ENCODE measurements at regions not wholly inside any gene's neighbourhood (a gene's known extent, or its start where the extent isn't known, plus 50 kb on each side); places are given as distances from the start of the nearest gene placed in this dataset.

DNA sequence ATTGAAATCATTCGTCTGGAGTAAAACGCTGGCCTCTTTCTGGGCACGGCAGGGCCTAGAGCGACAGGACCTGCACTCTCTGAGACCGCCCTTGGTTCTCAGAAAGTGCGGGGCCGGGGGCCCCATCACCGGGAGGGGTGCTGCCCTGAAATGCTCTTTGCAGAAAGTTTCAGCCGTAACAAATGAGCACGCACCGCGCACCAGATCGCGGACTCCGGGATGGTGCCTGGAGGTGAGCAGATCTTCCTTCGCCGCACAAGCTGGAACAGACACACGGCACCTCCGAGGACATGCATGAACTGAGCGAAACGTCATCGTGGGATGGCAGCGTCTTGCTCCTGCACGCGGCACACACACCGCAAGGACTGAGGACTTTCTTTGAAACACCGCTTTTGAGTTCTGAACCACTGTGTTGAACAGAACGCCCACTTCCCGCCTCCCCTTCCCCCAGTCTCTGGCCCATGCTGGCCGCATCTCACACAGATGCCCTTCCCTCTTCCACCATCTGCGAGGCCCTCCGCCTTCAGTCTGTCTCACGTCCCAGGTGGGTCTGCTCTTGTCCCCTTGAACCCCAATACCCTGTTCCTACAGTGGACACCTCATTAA is 538.7 kb upstream of the MGMT start:
- no peak for DNase-seq (ENCODE audit: low read depth)

DNA sequence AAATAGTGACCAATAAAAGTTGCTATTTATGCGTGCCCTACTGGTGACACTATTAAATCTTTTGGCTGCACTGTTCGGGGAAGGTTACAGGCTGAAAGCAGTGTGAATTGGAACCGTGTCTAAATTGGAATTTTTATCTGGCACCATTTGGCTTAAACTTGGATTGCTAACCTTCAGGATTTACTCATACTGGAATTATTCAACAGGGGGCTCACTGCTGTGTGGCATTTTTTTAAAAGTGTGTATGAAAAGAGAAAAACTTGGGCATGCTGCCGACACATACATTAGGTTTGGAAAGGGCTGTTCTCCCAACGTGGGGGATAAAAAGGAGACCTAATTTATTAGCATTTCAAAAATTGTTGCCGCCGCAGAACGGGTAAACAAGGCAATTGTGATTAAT is 537.9 kb upstream of the MGMT start:
- no peak for DNase-seq (ENCODE audit: low read depth)

DNA sequence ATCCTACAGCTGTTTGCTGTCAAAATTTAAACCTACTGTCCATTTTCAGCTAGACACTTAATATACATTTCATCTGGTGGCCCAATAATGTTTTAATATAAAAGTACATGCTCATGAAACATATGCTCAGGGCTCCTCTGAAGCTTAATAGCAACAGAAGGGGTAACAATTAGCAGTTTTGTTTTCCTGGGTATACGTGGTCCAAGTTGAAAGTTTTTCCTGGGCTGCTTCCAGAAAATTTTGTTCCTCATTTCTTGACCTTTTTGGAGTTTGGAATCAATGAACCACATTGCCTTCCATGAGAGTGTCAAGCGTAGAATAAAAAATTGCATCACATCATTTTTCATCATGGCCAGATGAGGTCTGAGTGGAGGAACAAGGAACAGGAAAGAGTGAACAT is 537.3 kb upstream of the MGMT start:
- no peak for DNase-seq (ENCODE audit: low read depth)

DNA sequence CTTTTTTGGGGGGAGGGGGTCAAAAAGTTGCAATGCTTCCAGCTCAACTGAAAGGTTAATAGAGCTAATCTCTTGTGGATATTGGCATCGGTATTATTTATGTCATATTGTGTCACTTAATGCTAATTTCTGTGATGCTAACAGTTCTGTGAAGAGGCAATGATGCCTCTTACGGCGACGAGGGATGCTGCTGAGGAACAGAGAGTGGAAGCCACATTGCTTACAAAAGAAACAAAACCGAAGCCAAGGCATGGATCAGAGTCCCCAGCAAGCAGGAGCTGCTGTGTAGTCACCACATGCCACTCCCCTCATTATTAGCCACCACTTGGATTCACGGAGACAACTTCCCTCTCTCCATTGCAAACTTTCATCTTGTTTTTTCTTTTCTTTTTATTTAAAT is 536.5 kb upstream of the MGMT start:
- DNase-seq (ENCODE audit: low read depth) = no peak

DNA sequence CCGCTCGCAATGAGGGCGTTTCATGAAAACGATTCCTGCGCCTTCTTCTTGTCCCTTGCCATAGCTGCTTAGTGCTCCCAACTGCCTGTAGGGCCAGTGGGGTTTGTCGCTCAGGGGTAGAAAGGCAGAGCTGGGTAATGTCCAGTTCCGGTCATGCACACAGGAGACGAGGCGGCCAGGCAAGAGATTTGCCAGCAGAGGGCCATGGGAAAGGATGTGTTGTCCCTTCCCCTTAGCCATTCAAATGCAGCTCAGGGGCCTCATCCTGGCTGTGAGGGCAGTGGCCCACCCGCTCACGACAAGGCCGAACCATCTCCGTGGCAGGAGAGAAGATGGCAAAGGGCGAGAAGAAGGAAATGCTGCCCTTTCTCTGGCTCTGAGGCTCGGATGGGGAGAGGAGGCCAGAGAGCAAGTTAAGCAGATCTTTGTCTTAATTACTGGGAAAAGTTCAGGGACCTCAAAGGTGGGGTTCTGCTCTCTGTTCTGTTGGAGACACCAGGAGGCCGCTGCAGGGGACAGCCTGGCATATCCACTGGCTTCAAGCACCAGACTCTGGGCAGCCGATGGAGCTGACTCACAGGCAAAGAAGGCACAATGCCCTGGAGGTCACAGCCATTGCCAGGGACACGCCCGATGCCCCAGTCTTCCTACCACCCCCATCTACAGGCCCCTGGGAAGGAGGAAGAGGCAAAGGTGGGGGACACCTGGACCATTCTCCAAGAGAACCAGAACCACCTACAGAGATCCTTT is 534.8 kb upstream of the MGMT start:
- DNase-seq (ENCODE audit: low read depth) = no peak

DNA sequence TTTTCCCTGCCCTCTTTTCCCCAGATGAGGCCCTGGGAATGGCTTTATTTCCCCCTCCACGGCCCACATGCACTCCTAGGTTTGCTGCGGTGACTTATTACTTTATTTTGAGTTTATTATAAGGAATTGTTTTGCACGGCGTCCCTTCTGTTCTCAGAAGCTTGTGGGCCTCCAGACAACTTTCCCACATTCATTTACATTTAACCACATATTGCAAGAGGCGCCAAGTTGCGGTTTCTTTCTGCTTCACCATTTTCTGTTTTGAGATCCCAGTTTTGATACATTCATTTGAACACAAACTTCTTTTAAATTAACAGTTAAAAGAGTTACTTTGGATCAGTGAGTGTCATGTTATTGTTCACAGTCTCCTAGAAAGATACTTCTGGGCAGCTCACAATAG is 532.5 kb upstream of the MGMT start:
- DNase-seq (ENCODE audit: low read depth) = no peak

DNA sequence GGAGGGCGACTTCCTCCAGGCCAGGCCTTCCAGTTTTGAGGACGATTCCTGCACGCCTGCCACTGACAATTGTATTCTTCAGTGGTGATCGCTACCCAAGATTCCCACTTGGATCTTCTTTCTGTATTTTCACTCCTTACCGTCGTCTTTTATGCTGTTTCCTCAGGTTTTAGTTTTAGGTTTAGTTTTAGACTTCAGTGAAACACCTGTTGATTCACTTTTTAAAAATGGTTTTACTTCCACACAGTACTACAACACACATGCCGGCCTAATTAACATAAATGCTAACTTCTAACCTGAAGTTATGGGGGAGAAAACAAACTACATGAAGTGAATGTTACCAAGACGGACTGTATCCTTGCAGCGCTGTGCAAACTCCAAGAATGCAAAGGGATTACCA is 530.6 kb upstream of the MGMT start:
- DNase-seq (ENCODE audit: low read depth) = no peak

DNA sequence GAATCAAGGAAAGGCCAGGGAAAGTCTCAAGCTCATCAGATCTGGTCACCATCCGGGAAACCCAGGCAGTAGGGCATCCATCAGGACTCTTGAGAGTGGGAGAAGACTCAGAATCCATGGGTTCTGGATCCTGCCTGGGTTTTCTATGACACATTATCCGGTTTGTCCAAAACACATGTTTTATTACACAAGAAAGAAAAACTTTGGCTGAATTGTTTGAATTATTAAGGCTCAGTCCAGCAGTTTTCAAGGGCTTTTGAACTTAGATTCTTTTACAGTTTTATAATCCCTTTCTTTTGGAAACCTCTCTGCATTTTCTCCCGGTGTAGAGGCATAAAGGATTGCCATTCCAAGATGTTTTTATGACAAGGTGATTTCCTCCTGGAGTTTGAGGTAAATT is 528.5 kb upstream of the MGMT start:
- DNase-seq (ENCODE audit: low read depth) = no peak

DNA sequence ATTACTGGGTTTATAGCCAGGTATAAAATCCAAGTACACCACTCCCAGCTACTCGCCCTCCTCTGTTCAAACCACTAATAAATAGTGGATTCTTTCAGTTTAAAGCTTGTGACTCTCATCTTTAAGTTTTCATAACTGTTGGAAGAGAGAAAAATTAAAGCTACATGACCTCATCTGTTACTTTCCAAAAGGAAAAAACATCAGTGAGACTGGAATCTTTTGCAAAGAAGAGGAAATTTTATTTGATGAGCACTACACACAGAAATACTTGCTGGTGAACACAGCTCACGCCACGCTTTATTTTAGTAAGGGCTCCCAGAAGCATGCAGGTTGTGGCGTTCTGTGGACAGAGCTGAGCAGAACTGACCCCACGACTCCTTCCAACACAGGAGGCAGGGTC is 527.0 kb upstream of the MGMT start:
- no peak for DNase-seq (ENCODE audit: low read depth)

DNA sequence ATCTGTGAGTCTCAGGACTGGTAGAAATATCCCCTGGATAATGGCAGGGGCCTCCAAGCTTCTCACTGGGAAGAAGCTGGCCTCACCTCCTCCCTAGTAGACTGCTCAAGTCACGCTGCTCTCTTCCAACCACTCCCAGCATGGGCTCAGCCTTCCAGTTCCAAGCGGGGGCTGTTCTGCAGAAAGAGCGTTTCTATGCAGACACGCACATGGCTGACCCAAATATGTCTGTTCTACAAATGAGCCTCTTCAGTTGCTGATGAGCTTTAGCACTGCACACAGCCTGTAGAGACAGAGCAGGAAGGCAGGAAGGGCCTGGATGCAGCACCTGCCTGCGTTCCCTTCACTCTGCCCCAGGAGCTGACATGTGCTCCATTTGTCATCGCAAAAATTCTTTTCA is 523.9 kb upstream of the MGMT start:
- DNase-seq (ENCODE audit: low read depth) = no peak

DNA sequence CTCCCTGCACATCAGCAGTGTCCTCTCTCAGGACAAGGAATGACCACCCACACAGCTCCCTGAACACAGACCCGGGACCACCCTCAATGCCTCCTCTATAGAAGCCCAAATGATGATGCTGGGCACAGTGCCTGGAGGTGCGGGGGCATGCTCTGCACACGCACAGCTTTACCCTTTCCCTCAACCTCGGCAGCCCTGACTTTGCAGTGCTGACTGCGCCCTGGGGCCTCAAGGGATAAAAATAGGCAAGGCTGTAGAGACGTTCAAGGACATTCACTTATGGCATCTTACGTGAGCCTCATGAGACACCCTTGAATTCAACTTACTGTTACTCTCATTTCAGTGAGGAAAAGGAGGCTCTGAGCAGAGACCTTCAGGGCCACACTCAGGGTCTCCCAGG is 521.6 kb upstream of the MGMT start:
- no peak for DNase-seq (ENCODE audit: low read depth)

DNA sequence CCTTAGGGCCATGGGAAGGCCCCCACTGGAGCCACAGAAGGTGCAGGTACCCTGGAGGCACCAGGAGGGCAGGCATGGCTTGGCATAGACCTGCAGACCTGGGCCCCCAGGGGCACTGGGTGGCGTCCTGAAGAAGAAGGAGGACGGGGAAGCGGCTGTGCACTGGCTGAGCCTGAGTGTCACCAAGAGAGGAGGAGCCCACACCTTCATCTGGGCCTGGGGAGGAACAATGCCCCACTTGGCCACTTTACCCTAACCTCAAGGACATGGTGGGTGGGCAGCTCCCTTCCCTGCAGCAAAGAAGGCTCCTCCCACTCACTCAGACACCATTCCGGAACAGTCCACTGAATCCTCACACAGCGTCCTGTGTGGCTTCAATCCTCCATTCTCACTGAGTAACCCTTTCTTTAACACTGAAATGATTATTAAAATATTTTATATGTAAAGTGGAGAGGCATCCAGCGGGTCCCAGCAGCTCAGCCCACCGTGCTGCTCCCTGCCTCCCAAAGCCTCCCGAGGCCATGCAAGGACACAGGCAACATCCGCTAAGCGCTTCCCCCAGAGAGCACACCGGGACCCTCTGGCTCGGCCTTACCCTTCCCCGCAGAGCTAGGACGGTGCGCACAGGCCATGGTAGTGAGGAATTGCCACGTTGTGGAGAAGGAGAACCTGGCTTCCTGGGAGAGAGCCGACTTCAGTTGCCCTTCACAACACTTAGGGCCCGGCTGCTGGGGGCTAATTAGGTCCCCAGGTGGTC is 516.7 kb upstream of the MGMT start:
- no peak for DNase-seq (ENCODE audit: low read depth)

DNA sequence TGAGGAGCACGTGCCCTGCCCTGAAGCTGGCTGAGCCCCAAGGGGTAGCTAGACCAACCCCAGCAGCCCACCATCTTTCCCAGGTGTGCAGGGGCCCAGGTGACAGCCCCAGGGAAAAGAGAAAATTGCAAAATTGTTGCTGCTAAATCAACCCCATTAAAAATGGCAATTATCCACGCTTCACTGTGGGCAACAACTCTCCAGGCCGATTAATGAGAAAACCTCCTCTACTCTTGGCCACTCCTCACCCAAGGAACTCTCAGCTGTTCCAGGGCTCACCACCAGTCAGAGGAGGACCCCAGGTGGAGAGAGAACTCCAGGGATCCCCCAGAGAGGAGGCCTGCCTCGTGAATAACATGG is 516.1 kb upstream of the MGMT start:
- DNase-seq (ENCODE audit: low read depth) = no peak

DNA sequence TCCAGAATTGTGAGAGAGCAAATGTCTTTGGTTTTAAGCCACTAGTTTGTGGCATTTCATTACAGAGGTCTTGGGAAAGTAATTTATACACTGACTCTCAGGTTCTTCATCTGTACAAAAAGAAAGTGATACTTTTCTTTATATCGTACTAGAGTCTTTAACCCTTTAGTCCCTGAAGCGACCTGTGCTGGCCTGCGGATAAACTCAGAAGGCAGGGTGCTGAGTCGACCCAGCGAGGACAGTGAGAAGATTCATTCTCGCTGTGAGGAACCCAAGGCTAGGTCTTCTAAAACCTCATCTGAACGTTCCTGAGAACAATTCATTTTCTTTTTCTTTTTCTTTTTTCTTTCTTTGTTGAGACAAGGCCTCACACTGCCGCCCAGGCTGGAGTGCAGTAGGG is 514.2 kb upstream of the MGMT start:
- no peak for DNase-seq (ENCODE audit: low read depth)

DNA sequence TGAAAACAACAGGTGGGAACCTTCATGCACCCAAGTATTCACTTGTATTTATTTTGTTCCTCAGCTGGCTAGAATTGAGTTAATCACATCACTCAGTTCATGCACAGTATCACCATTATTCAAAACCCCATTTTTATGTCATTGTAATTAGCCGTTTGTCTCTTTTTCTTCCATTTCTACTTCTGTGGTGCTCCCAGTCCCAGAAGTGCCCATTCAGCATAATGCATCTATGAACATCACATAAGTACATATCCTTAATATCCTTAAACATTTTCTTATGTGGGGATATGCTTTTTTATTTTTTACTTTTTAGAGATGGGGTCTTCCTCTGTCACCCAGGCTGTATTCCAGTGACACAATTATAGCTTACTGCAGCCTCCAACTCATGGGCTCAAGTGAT is 510.9 kb upstream of the MGMT start:
- no peak for DNase-seq (ENCODE audit: low read depth)

DNA sequence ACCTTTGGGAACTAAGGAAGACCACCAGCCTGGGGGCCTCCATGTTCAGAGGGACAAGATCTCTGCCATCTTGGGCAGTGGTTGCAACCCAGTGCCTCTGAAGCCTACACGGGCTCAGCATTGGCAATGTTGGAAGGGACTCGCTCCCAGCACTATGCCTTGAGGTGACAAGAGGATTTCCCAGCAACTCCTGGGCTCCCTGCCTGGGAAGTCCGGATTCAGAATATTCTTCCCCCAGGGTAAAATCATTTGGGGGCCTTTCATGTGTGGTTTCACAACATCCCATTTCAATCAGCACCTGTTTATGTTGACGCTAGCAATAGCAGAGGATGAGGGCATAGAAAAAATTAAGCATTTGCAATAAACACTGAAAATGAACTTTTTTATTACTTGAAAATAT is 509.8 kb upstream of the MGMT start:
- DNase-seq (ENCODE audit: low read depth) = no peak

DNA sequence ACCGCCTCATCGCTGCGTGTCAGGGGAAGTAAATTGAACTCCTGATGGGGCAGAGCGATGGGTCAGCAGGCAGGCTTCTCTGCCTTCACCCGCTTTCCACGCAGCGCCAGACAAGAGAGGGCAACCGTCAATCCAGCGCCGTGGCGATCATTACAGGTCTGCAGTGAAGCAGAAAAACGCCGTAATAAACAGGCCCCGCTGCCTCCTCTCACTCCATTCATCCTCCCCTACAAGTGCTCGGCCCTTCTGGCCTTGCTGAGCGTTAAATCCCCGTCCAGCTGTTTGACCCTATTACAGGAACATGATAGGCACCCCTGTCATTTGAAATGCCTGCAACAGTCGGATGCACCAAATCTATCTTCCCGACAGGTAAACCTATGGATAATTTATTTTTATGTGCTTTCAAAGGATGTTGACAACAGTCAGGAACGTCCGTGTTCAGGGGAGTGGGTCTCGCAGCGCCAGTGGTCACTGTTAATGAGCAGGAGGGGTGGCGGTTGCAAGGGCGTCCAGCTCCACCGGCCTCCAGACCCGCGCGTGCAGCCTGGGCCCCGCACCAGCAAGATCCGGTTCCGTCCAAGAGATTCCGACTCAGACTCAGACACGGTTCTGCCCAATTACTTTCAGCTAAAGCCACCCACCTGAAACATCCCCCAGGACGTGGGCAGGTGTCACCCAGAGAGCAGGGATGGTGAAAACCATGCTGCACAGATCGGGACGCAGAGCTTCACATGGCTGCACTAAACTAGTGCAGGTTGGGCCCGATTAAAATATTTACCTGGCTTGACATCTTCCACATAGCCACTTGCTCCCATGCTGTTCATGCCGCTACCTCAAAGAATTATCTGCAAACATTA is 508.0 kb upstream of the MGMT start:
- no peak for DNase-seq (ENCODE audit: low read depth)

DNA sequence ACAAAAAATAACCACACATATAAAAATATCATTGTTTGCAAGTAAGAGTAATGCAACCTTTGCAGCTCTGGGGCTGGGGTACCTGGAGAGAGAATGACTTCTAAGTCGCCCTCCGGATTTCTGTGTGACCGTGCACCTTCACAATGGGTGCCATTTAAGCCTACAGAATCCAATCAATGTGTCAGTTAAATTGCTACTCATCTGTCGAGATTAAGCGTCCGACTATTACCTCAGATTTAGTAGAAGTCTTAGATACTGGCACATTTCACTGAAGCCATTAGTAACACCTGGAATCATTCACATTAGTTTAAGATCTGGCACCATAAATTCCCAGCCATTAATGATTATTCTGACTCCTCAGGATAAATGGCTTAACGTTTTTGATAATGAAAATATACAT is 507.3 kb upstream of the MGMT start:
- no peak for DNase-seq (ENCODE audit: low read depth)

DNA sequence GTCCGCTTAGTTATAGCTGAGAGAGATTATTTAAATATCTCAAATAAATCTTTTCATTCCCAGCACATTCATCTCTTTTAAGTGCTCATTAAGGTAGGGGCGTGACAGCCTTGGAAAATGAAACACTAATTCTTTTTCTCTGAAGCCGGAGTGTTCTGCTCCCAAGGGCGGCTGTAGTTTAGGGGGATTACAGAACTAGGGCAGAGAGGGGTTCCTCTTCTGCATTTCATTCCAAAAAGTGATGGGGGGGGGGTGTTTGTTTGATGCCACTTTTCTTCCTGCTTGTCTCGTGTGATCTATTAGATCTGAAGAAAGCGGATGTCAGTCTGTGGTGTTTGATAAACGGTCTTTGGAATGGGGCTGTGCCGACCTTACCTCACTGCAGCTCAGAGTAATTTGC is 506.5 kb upstream of the MGMT start:
- DNase-seq (ENCODE audit: low read depth) = no peak

DNA sequence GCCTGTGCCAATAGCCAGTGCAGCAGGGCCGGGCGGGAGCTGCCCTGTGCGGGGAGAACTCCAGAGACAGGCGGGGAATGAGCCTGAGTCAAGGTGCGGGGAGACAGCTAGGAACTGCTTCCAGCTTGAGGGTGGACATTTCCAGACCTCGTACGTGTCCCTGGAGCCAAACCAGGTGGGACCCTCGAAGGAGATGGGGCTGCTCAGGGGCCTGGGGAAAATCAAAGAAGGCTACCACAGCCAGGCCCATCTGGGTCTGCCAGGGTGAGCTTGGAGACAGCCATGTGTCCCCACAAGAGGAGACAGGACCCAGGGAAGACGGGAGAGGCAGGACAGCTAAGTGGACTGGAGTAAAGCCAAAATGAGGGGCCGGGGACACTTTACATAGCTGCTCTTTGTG is 504.9 kb upstream of the MGMT start:
- DNase-seq (ENCODE audit: low read depth) = no peak

DNA sequence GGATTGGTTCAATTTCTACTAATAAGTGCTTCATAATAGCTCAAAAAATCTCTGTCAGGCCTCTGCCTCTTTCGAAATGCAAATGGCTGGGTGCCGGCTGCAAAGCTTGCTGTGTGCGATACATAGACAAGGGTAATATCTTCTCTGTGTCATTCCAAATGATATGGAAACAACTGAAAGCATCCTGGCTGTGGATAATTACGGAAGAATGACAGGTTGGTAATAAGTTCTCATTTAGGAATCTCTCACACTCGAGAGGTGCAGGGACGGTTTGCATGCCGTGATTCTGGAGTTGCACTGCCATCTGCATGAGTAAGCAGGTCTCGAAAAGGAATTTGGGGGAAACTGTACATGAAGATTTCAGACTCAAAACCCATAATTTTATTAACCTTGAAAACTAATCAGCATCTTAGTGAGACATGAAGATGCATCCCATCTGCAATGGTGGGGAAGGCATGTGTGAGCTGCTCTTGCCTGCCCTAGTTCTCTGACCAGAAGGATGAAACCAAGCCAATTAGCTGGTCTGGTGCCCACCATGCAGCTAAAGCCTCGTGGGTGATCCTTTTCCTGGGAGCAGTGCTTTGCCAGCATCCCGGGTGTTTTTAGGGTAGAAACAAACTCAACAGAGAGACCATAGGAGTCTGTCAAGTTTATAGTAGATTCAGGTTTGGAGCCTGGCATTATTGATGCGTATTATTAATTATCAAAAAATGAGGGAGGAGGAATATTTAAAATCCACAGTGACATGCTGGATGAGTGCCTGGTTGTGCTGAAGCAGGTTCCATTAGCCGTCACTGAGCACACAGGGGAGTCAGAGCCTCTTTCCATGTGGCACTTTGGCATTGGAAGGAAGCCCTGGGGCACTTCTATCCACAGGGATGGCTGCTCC is 503.6 kb upstream of the MGMT start:
- no peak for DNase-seq (ENCODE audit: low read depth)

DNA sequence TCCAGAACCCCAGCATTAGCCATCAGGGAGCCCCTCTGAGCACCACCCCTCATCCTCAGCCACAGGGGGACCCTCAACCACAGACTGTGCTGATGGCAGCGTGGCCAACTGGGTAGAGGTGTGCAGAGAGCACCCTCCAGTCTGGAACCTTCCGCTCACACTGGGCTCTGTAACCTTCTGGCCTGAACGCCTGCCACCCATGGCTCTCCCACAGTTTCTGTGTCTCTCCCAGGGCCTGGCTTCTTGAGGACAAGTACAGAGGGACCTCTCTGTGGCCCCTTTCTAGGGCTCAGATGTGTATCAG is 503.0 kb upstream of the MGMT start:
- DNase-seq (ENCODE audit: low read depth) = no peak
